Adrenal gland (tissue), 5 donors: ENCODE measurements at regions not wholly inside any gene's neighbourhood (a gene's known extent, or its start where the extent isn't known, plus 50 kb on each side); places are given as distances from the start of the nearest gene placed in this dataset.

Experiments
- POLR2A ChIP-seq, 2 donors: fragments of 450-650 bp; IDR thresholded peaks; one replicate each; pipeline ENCODE4 v1.6.1; 2017; ENCODE audit warnings: antibody characterized with exemption in 2 of 2, mild to moderate bottlenecking in 2 of 2, moderate library complexity in 1 of 2
- TF ChIP-seq, protein P1 (sequence below), 6 experiments: fragments of 450-650 bp in 4 of 6; fragments of 200-600 bp in 2 of 6; sonication (generic) in 1 of 6; IDR thresholded peaks; 1 replicate in 5 of 6; 2 replicates in 1 of 6; pipeline versions ENCODE4 v1.5.1 to v1.8.0; 2016 to 2021; ENCODE audit warnings: antibody characterized with exemption in 6 of 6, mild to moderate bottlenecking in 2 of 6, moderate library complexity in 1 of 6
- donor health status: DM: no; HTN: no; CAD: no.

DNA sequence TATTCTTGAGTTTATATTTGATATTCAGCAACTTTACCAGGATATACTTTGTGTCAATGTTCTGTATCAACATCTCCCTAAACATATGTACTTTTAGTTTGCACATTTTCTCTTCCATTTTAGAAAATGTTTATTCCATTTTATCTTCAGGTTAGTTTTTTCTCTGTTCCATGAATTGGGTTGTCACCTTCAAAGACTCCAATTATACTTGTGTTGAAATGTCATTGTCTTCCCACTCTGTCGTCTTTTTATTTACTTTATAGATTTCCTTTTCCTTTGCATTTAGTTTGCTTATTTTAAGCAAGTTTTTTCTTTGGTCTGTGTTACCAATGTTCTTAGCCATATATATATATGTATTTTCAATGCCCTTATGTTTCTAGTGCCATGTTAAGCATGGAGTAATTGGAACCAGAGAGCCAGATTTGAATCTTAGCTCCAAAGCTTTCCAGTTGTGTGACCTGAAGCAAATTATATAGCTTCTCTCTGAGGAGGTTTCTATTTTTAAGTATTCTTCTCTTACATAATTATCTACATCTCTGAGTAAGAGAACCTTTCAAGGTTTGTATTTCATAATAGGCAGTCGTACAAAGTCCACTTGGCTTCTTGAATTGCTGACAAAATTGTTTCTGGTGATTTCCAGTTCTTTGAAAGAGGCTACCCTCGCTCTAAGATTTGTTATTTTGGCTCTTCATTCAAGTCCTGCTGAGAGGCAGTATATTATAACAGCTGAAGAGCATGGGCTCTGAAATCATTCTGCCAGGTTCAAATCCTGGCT lies 85.8 kb upstream of the DYRK2 start:
- TF ChIP-seq, protein P1, sequence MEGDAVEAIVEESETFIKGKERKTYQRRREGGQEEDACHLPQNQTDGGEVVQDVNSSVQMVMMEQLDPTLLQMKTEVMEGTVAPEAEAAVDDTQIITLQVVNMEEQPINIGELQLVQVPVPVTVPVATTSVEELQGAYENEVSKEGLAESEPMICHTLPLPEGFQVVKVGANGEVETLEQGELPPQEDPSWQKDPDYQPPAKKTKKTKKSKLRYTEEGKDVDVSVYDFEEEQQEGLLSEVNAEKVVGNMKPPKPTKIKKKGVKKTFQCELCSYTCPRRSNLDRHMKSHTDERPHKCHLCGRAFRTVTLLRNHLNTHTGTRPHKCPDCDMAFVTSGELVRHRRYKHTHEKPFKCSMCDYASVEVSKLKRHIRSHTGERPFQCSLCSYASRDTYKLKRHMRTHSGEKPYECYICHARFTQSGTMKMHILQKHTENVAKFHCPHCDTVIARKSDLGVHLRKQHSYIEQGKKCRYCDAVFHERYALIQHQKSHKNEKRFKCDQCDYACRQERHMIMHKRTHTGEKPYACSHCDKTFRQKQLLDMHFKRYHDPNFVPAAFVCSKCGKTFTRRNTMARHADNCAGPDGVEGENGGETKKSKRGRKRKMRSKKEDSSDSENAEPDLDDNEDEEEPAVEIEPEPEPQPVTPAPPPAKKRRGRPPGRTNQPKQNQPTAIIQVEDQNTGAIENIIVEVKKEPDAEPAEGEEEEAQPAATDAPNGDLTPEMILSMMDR (IDR thresholded peaks at IDR 0.05): no peak
- TF ChIP-seq POLR2A (IDR thresholded peaks at IDR 0.05): no peak
